Activated naive CD4-positive, alpha-beta T cell (primary cell): ENCODE measurements at regions not wholly inside any gene's neighbourhood (a gene's known extent, or its start where the extent isn't known, plus 50 kb on each side); places are given as distances from the start of the nearest gene placed in this dataset.
"Not testable (repeated sequence)": the region's sequence is repeated elsewhere in the genome, so short reads cannot be mapped to it uniquely, and the experiment has no call there.

Source experiments
- DNase-seq, 4 experiments: peaks; one replicate each; lab custom pipeline; 2025; lab: John Stamatoyannopoulos, UW

GRCh38 chr13:64197232-64197631, 2781.6 kb upstream of the PCDH20 start:
- no peak for DNase-seq

GRCh38 chr13:64186503-64187250, 2771.0 kb upstream of the PCDH20 start:
- no peak for DNase-seq

GRCh38 chr13:64186071-64186470, 2770.4 kb upstream of the PCDH20 start:
- DNase-seq: no peak

- DNase-seq: no peak
Measured at GRCh38 chr13:64180756-64181155, 2765.1 kb upstream of the PCDH20 start.

- DNase-seq: no peak
Measured at GRCh38 chr13:64165826-64166225, 2750.2 kb upstream of the PCDH20 start.

- no peak for DNase-seq
Measured at GRCh38 chr13:64164435-64164834, 2748.8 kb upstream of the PCDH20 start.

GRCh38 chr13:64160479-64160878, 2744.8 kb upstream of the PCDH20 start:
- no peak for DNase-seq

- no peak for DNase-seq
Measured at GRCh38 chr13:64158908-64159307, 2743.3 kb upstream of the PCDH20 start.

- DNase-seq: no peak
Measured at GRCh38 chr13:64154514-64154913, 2738.9 kb upstream of the PCDH20 start.

GRCh38 chr13:64130600-64130999, 2715.0 kb upstream of the PCDH20 start:
- no peak for DNase-seq

GRCh38 chr13:64130171-64130570, 2714.5 kb upstream of the PCDH20 start:
- no peak for DNase-seq

- no peak for DNase-seq
Measured at GRCh38 chr13:64127856-64128255, 2712.2 kb upstream of the PCDH20 start.

- no peak for DNase-seq
Measured at GRCh38 chr13:64127192-64127591, 2711.5 kb upstream of the PCDH20 start.

GRCh38 chr13:64121023-64121709, 2705.5 kb upstream of the PCDH20 start:
- not testable (repeated sequence) for DNase-seq

- DNase-seq: no peak
Measured at GRCh38 chr13:64099994-64100393, 2684.3 kb upstream of the PCDH20 start.

GRCh38 chr13:64090311-64090710, 2674.7 kb upstream of the PCDH20 start:
- no peak for DNase-seq

GRCh38 chr13:64088491-64088890, 2672.8 kb upstream of the PCDH20 start:
- DNase-seq: no peak

GRCh38 chr13:64087624-64088023, 2672.0 kb upstream of the PCDH20 start:
- DNase-seq: no peak

GRCh38 chr13:64083811-64084210, 2668.2 kb upstream of the PCDH20 start:
- no peak for DNase-seq

GRCh38 chr13:64083396-64083795, 2667.7 kb upstream of the PCDH20 start:
- no peak for DNase-seq

- DNase-seq: no peak
Measured at GRCh38 chr13:64078480-64078936, 2662.9 kb upstream of the PCDH20 start.

GRCh38 chr13:64078025-64078424, 2662.4 kb upstream of the PCDH20 start:
- no peak for DNase-seq

- DNase-seq: not testable (repeated sequence)
Measured at GRCh38 chr13:64077132-64077835, 2661.6 kb upstream of the PCDH20 start.
